LNCaP clone FGC (cell line): ENCODE measurements at regions not wholly inside any gene's neighbourhood (a gene's known extent, or its start where the extent isn't known, plus 50 kb on each side); places are given as distances from the start of the nearest gene placed in this dataset.

Source experiments
- DNase-seq: peaks from one replicate; pipeline ENCODE4 v3.0.0-alpha.2; 2011; ENCODE audit warnings: low read depth
- H3K4me3 ChIP-seq: 2 replicates; pipeline ENCODE4 v1.5.1; 2011; ENCODE audit warnings: mild to moderate bottlenecking, low read depth, low read length, control low read depth
- TF ChIP-seq, protein P1 (sequence below): IDR thresholded peaks from 2 replicates; pipeline ENCODE4 v1.5.1; 2012; ENCODE audit warnings: mild to moderate bottlenecking; ENCODE audit not compliant: control insufficient read depth, insufficient read depth; ENCODE audit errors: extremely low read depth

DNA sequence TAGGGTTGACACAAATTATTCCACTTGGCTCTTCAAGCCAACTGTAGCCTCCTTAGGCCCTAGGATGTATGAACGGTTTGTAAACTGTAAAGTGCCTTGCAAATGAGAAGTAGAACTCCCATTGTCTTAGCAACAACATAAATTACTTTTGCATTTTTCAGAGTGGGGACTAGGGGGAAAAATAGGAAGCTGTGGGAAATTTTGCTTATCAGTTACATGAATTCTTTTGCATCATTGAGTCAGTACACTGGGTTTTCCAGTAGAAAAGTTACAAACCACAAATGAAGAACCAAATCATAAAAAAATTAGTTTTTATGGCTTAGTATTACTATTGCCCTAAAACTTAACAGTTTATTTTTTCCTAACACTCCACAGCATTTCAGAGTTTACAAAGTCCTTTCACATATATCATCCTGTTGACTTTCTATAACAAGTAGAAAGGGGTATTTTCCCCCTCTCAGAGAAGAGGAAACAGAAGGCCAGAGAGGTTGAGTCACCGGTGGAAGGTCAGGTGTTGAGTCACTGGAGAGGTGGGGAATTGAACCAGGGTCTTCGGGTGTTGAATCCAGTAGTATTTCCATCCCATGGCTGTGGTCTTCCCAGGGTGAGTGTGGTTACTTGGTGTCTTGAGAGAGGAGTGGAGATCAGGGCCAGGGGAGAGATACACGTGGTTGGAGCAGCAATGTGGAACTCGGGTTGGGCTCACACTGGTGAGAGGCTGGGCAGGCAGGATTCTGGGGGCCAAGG, 71.9 kb upstream of the USP24 start:
- H3K4me3 ChIP-seq = no peak overlapping the region
- no peak for DNase-seq
- TF ChIP-seq, protein P1, sequence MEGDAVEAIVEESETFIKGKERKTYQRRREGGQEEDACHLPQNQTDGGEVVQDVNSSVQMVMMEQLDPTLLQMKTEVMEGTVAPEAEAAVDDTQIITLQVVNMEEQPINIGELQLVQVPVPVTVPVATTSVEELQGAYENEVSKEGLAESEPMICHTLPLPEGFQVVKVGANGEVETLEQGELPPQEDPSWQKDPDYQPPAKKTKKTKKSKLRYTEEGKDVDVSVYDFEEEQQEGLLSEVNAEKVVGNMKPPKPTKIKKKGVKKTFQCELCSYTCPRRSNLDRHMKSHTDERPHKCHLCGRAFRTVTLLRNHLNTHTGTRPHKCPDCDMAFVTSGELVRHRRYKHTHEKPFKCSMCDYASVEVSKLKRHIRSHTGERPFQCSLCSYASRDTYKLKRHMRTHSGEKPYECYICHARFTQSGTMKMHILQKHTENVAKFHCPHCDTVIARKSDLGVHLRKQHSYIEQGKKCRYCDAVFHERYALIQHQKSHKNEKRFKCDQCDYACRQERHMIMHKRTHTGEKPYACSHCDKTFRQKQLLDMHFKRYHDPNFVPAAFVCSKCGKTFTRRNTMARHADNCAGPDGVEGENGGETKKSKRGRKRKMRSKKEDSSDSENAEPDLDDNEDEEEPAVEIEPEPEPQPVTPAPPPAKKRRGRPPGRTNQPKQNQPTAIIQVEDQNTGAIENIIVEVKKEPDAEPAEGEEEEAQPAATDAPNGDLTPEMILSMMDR = no peak

DNA sequence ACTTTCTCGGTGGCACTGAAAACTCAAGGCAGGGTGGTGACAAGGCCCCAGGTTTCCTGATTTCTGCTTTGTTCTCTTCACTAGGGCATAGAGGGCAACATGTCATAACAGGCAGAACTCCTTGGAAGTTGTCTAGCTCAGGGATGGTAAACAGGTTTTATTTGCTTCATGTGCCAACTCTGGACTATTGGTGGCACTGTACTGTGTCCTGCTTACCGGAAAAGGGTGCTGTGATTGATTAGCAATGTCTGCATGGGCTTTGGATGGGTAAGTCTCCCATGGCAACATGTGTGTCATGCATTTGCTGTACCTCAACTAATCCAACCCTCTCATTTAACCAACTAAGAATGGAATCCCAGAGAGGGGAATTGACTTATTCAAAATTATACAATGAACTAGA, 70.7 kb upstream of the USP24 start:
- DNase-seq = peak; percentile 69
- TF ChIP-seq, protein P1 = peak; percentile 41
- no peak overlapping the region for H3K4me3 ChIP-seq

DNA sequence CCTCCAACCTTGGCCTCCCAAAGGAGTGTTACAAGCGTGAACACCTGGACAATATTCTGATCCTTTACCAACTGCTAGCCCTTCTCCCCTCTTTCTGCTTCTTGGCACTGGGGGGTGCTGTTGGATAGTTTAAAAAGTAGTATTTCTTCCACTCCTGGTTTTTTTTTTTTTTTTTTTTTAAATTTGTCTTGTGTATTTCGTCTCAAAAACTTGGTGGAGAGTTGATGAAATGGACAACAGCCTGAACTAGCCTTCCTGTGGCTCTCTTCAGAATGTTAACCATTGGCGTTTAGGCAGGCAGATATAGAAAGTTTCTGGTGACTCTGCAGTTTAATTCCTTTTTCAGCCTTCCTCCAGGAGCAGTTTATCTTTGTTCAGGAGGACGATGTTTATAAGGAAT, 69.7 kb upstream of the USP24 start:
- peak; percentile 6 for DNase-seq
- TF ChIP-seq, protein P1 = peak; percentile 68
- no peak overlapping the region for H3K4me3 ChIP-seq

DNA sequence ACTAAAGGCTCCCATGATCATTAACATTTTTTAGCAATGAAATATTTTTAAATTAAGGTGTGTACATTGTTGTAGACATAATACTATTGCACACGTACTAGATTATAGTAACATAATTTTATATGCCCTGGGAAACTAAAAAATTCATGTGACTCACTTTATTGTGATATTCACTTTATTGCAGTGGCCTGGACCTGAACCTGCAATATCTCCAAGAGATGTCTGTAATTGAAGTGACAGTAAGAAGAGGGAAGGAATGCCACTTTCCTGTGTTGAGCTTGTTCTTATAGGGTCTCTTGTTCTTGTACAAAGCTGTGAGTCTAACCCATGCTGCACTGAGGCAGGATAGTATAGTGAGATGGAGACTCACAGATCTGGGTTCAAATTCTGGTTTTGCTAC, 66.9 kb upstream of the USP24 start:
- no peak for DNase-seq
- H3K4me3 ChIP-seq = no peak overlapping the region
- TF ChIP-seq, protein P1 = no peak

DNA sequence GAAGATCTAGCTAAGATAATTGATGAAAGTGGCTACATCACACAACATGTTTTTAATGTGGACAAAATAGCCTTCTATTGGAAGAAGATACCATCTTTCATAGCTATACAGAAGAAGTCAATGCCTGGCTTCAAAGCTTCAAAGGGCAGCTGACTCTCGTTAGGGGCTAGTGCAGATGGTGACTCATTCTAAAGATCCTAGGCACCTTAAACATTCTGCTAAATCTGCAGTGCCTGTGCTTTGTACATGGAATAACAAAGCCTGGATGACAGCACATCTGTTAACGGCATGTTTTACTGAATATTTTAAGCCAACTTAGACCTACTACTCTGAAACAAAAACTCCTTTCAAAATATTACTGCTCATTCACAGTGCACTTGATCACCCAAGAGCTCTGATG, 65.6 kb upstream of the USP24 start:
- TF ChIP-seq, protein P1 = no peak
- no peak overlapping the region for H3K4me3 ChIP-seq
- no peak for DNase-seq

DNA sequence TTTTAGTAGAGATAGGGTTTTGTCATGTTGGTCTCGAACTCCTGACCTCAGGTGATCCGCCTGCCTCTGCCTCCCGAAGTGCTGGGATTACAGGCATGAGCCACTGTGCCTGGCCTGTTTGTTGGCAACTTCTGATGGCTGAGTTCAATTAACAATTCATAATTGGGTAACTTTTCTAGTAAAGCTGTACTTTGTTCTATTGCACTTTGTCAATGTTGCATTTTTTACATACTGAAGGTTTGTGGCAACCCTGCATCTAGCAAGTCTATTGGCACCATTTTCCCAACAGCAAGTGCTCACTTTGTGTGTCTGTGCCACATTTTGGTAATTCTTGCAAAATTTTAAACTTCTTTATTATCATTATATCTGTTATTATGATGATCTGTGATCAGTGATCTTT, 64.5 kb upstream of the USP24 start:
- no peak for DNase-seq
- TF ChIP-seq, protein P1 = no peak
- H3K4me3 ChIP-seq = no peak overlapping the region

DNA sequence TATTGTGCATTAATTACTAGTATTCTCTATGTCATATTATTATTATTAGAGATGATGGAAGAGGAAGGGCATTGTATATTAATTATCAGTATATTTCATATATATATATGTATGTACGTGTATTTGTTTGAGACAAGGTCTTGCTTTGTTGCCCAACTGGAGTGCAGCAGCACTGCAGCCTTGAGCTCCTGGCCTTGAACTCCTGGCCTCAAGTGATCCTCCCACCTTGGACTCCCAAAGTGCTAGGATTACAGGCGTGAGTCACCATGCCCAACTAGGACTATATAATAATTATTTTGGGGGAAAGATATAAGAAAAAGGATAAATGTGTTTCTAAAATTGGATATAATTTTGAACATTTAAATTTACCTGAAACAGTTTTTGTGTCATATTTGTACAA, 63.2 kb upstream of the USP24 start:
- no peak for DNase-seq
- H3K4me3 ChIP-seq = no peak overlapping the region
- TF ChIP-seq, protein P1 = no peak
